ENCODE measurements at regions not wholly inside any gene's neighbourhood (a gene's known extent, or its start where the extent isn't known, plus 50 kb on each side); places are given as distances from the start of the nearest gene placed in this dataset.

DNA sequence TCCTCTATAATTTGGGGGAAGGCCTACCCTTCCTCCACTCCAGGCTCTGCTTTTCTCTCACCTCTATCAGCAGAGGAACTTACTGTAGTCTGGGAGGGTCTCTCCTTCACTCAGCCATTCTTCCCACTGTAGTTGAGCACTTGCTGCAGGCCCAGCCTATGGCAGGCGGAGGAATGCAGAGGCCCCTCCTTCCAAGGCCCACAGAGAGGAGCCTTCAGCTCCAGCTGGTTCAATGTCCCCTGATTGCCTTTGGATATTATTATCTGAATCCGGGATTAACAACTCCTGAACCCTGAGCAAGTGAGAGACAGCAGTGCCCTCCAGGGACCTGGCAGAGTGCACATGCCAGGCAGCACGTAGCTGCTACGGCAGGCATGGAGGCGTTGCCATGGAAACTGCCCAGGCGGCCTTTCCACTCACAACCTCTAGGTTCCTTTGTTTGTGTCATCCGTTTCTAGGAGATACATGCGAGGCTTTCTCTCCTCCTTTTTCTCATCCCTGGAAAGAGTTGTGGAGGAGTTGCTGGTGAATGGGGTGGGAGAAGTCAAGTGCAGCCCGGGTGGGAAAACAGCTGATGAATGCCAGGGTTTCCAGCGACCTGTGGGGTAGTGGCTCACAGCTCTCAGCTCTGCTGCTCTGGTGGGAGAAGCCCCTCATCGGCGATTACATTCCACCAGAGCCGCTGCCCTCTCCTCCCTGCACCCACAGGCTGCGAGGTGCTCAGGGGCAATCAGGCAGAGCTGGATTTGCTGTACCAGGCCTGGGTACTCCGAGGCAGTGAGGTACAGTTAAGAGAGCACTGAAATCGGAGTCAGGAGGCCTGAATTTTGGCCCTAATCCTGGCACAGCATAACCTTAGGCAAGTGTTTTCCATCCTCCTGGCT, 55.3 kb upstream of the HK2 start:
- TF ChIP-seq GATA2 (IDR thresholded peaks at IDR 0.05; ENCODE audit: low read depth, low read length) (no peak), GATA3 (IDR thresholded peaks at IDR 0.05; ENCODE audit: low read depth, low read length) (no peak)

Data from SH-SY5Y (cell line).